H1 (cell line): ENCODE measurements at regions not wholly inside any gene's neighbourhood (a gene's known extent, or its start where the extent isn't known, plus 50 kb on each side); places are given as distances from the start of the nearest gene placed in this dataset.

Experiments used
- CTCF ChIA-PET: fragments of 300-600 bp; sonication (Branson Sonifier 250); formaldehyde crosslinking; loops from one replicate; lab custom pipeline; 2021; ENCODE audit not compliant: partially characterized antibody; lab: Charles Lee
- POLR2A ChIA-PET: fragments of 300-600 bp; sonication (Branson Sonifier 250); formaldehyde crosslinking; loops from one replicate; lab custom pipeline; 2021; ENCODE audit warnings: inconsistent platforms; ENCODE audit not compliant: partially characterized antibody; lab: Charles Lee
- DNase-seq, 2 experiments: peaks; one replicate each; pipeline versions ENCODE4 v3.0.0 to v3.0.0-alpha.2; 2010 to 2022; ENCODE audit warnings: low spot score in 2 of 2, low read depth in 1 of 2, mixed read lengths in 1 of 2
- FAIRE-seq: peaks from 2 replicates; lab custom pipeline; 2011; peaks lifted over from hg19 to GRCh38; lab: Jason Lieb, UNC
- H2AFZ ChIP-seq: 2 replicates; pipeline ENCODE4 v1.8.1; 2012; ENCODE audit warnings: low read length, inconsistent platforms
- H2AK5ac ChIP-seq: 2 replicates; pipeline ENCODE4 v1.6.1; 2013; ENCODE audit warnings: low read depth, low read length
- H2BK120ac ChIP-seq: replicated peaks from 2 replicates; pipeline ENCODE3; 2013; ENCODE audit warnings: low read depth, low read length, inconsistent platforms
- H2BK12ac ChIP-seq: 2 replicates; pipeline ENCODE4 v1.6.1; 2013; ENCODE audit warnings: low read depth, low read length
- H2BK15ac ChIP-seq: 2 replicates; pipeline ENCODE4 v1.6.1; 2013; ENCODE audit warnings: low read length
- H2BK20ac ChIP-seq: 2 replicates; pipeline ENCODE4 v1.6.1; 2013; ENCODE audit warnings: low read length
- H2BK5ac ChIP-seq: 2 replicates; pipeline ENCODE4 v1.6.1; 2013; ENCODE audit warnings: low read depth, low read length
- H3K14ac ChIP-seq: 2 replicates; pipeline ENCODE4 v1.6.1; 2013; ENCODE audit warnings: inconsistent platforms; ENCODE audit not compliant: insufficient read length
- H3K18ac ChIP-seq: 2 replicates; pipeline ENCODE4 v1.6.1; 2013; ENCODE audit warnings: low read length; ENCODE audit errors: extremely low read depth
- H3K23ac ChIP-seq: 2 replicates; pipeline ENCODE4 v1.6.1; 2013; ENCODE audit warnings: inconsistent platforms; ENCODE audit not compliant: insufficient read length
- H3K23me2 ChIP-seq: 2 replicates; pipeline ENCODE4 v1.6.1; 2013; ENCODE audit warnings: low read depth, low read length
- H3K27ac ChIP-seq: 2 replicates; pipeline ENCODE4 v1.6.1; 2011; ENCODE audit warnings: low read depth, low read length, inconsistent platforms
- H3K27me3 ChIP-seq, 4 experiments: replicated peaks in 1 of 4; 1 replicate in 1 of 4; 2 replicates in 3 of 4; pipeline versions ENCODE4 v1.6.1 to v1.8.1; 2011 to 2013; ENCODE audit warnings: low read length in 3 of 4, mild to moderate bottlenecking in 3 of 4, inconsistent platforms in 2 of 4, mixed read lengths in 2 of 4, moderate library complexity in 1 of 4; ENCODE audit not compliant: control insufficient read depth in 3 of 4, insufficient read depth in 3 of 4; ENCODE audit errors: extremely low read depth in 1 of 4
- H3K36me3 ChIP-seq, 4 experiments: 2 replicates each; pipeline versions ENCODE4 v1.6.1 to v1.8.1; 2011 to 2013; ENCODE audit warnings: mild to moderate bottlenecking in 4 of 4, low read length in 3 of 4, moderate library complexity in 2 of 4, control low read depth in 1 of 4, inconsistent platforms in 1 of 4; ENCODE audit not compliant: insufficient read depth in 4 of 4, control insufficient read depth in 2 of 4
- H3K4ac ChIP-seq: replicated peaks from 2 replicates; pipeline ENCODE3; 2013; ENCODE audit warnings: low read length, low read depth, mixed read lengths, inconsistent platforms; ENCODE audit not compliant: insufficient read length
- H3K4me1 ChIP-seq, 4 experiments: replicated peaks in 1 of 4; 1 replicate in 1 of 4; 2 replicates in 3 of 4; pipeline versions ENCODE4 v1.6.1 to v1.8.1; 2011 to 2013; ENCODE audit warnings: low read length in 3 of 4, inconsistent platforms in 2 of 4, mixed read lengths in 1 of 4; ENCODE audit not compliant: insufficient read depth in 4 of 4, control insufficient read depth in 3 of 4
- H3K4me2 ChIP-seq, 2 experiments: 2 replicates each; pipeline versions ENCODE4 v1.6.1 to v1.8.1; 2011 to 2013; ENCODE audit warnings: low read depth in 2 of 2, low read length in 2 of 2, control low read depth in 1 of 2, inconsistent platforms in 1 of 2, mild to moderate bottlenecking in 1 of 2; ENCODE audit not compliant: insufficient read depth in 1 of 2
- H3K4me3 ChIP-seq, 4 experiments: fragments of 200-600, 300-600 bp in 1 of 4; sonication (generic), shearing (Covaris generic), sonication (Bioruptor Twin) in 1 of 4; 2 replicates each; pipeline versions ENCODE4 v1.5.1 to v1.8.1; 2011 to 2016; ENCODE audit warnings: low read length in 4 of 4, low read depth in 3 of 4, control low read depth in 2 of 4, inconsistent platforms in 2 of 4, mild to moderate bottlenecking in 2 of 4, mixed read lengths in 1 of 4, moderate library complexity in 1 of 4; ENCODE audit not compliant: insufficient read depth in 2 of 4; ENCODE audit errors: extremely low read depth in 1 of 4
- H3K56ac ChIP-seq: replicated peaks from 2 replicates; pipeline ENCODE3; 2013; ENCODE audit warnings: low read depth, mild to moderate bottlenecking, mixed read lengths, low read length, inconsistent platforms; ENCODE audit not compliant: insufficient read length
- H3K79me1 ChIP-seq: 2 replicates; pipeline ENCODE4 v1.6.1; 2013; ENCODE audit warnings: low read depth, low read length, control low read depth
- H3K79me2 ChIP-seq, 2 experiments: 2 replicates each; pipeline versions ENCODE4 v1.6.1 to v1.8.1; 2012 to 2013; ENCODE audit warnings: low read length in 2 of 2, mild to moderate bottlenecking in 2 of 2, inconsistent platforms in 1 of 2; ENCODE audit not compliant: insufficient read depth in 2 of 2, control insufficient read depth in 1 of 2
- H3K9ac ChIP-seq, 4 experiments: replicated peaks in 1 of 4; 1 replicate in 1 of 4; 2 replicates in 3 of 4; pipeline versions ENCODE4 v1.6.1 to v1.8.1; 2011 to 2013; ENCODE audit warnings: low read depth in 3 of 4, low read length in 3 of 4, control low read depth in 2 of 4, mild to moderate bottlenecking in 2 of 4, moderate library complexity in 2 of 4, inconsistent platforms in 1 of 4; ENCODE audit errors: extremely low read depth in 1 of 4
- H3K9me3 ChIP-seq, 2 experiments: 2 replicates each; pipeline versions ENCODE4 v1.6.1 to v1.8.1; 2012 to 2013; ENCODE audit warnings: mild to moderate bottlenecking in 2 of 2, moderate library complexity in 2 of 2, control low read depth in 1 of 2, inconsistent platforms in 1 of 2, low read depth in 1 of 2, low read length in 1 of 2, mixed read lengths in 1 of 2; ENCODE audit not compliant: insufficient read depth in 2 of 2
- H4K20me1 ChIP-seq, 2 experiments: replicated peaks in 1 of 2; 2 replicates each; pipeline versions ENCODE3 to v1.8.1; 2011 to 2013; ENCODE audit warnings: inconsistent platforms in 2 of 2, low read length in 2 of 2, mild to moderate bottlenecking in 1 of 2; ENCODE audit not compliant: insufficient read depth in 2 of 2, control insufficient read depth in 1 of 2
- H4K5ac ChIP-seq: 2 replicates; pipeline ENCODE4 v1.6.1; 2013; ENCODE audit warnings: low read length, low read depth, mixed read lengths, inconsistent platforms; ENCODE audit not compliant: insufficient read length
- H4K8ac ChIP-seq: 2 replicates; pipeline ENCODE4 v1.8.0; 2013; ENCODE audit warnings: mild to moderate bottlenecking, moderate library complexity, low read length, inconsistent platforms; ENCODE audit not compliant: insufficient read depth; ENCODE audit errors: extremely low read depth
- H4K91ac ChIP-seq: replicated peaks from 2 replicates; pipeline ENCODE3; 2013; ENCODE audit warnings: low read length, mixed read lengths, inconsistent platforms; ENCODE audit not compliant: insufficient read length
- BACH1 ChIP-seq: IDR thresholded peaks from 2 replicates; pipeline ENCODE4 v1.6.1; 2012; ENCODE audit warnings: low read length, improper control_type of control experiment
- BRCA1 ChIP-seq: IDR thresholded peaks from 2 replicates; pipeline ENCODE4 v1.6.1; 2012; ENCODE audit warnings: low read depth, low read length, improper control_type of control experiment
- CBX8 ChIP-seq: fragments of 300-800, 300-1000 bp; sonication (generic); IDR thresholded peaks from 2 replicates; pipeline ENCODE4 v1.7.1; 2016; ENCODE audit warnings: low read depth, low read length, borderline replicate concordance
- CHD1 ChIP-seq: IDR thresholded peaks from 2 replicates; pipeline ENCODE4 v1.6.1; 2012; ENCODE audit warnings: low read depth, low read length, improper control_type of control experiment
- CHD2 ChIP-seq: IDR thresholded peaks from 2 replicates; pipeline ENCODE4 v1.6.1; 2012; ENCODE audit warnings: low read length, improper control_type of control experiment
- CTBP2 ChIP-seq: IDR thresholded peaks from 2 replicates; pipeline ENCODE4 v1.7.0; 2011; ENCODE audit warnings: borderline replicate concordance, mild to moderate bottlenecking, moderate library complexity, mixed read lengths, low read length; ENCODE audit not compliant: insufficient read depth, insufficient read length
- NANOG ChIP-seq: IDR thresholded peaks from 2 replicates; pipeline ENCODE4 v1.6.1; 2011; ENCODE audit warnings: low read length, low read depth, mild to moderate bottlenecking, inconsistent platforms; ENCODE audit not compliant: insufficient read depth, poor library complexity, severe bottlenecking
- NRF1 ChIP-seq: IDR thresholded peaks from 2 replicates; pipeline ENCODE4 v1.6.1; 2011; ENCODE audit warnings: mild to moderate bottlenecking, low read depth, low read length, improper control_type of control experiment
- POLR2AphosphoS5 ChIP-seq: IDR thresholded peaks from 2 replicates; pipeline ENCODE4 v1.6.1; 2011; ENCODE audit warnings: low read depth, low read length
- RFX5 ChIP-seq: IDR thresholded peaks from 2 replicates; pipeline ENCODE4 v1.6.1; 2011; ENCODE audit warnings: low read depth, low read length, improper control_type of control experiment, borderline replicate concordance
- SIX5 ChIP-seq: IDR thresholded peaks from 2 replicates; pipeline ENCODE4 v1.6.1; 2011; ENCODE audit warnings: mild to moderate bottlenecking, low read depth, low read length
- SP2 ChIP-seq: IDR thresholded peaks from 2 replicates; pipeline ENCODE4 v1.6.1; 2012; ENCODE audit warnings: mild to moderate bottlenecking, low read length, inconsistent platforms
- SUZ12 ChIP-seq: fragments of 200-600 bp; sonication (generic); IDR thresholded peaks from 2 replicates; pipeline ENCODE4 v1.6.1; 2012; ENCODE audit warnings: mild to moderate bottlenecking, inconsistent platforms, low read length, moderate library complexity, mixed read lengths
- TBP ChIP-seq: IDR thresholded peaks from 2 replicates; pipeline ENCODE4 v1.6.1; 2011; ENCODE audit warnings: low read depth, low read length, improper control_type of control experiment
- TCF12 ChIP-seq: IDR thresholded peaks from 2 replicates; pipeline ENCODE4 v1.6.1; 2011; ENCODE audit warnings: low read depth, mild to moderate bottlenecking, low read length
- USF2 ChIP-seq: IDR thresholded peaks from 2 replicates; pipeline ENCODE4 v1.6.1; 2011; ENCODE audit warnings: low read length, improper control_type of control experiment
- WGBS, 2 experiments: shearing (Covaris generic) in 1 of 2; methylation state at CpG; one replicate each; pipeline versions ENCODE4 v1.1.6 to v1.1.7; 2013 to 2015; ENCODE audit warnings: low lambda C conversion rate in 2 of 2, mixed read lengths in 2 of 2, inconsistent platforms in 1 of 2, low coverage in 1 of 2, missing lambda C conversion rate in 1 of 2; ENCODE audit not compliant: insufficient replicate concordance in 2 of 2, insufficient coverage in 1 of 2, insufficient read length in 1 of 2; ENCODE audit errors: extremely low coverage in 1 of 2, missing lambda C conversion rate in 1 of 2; 5-methylcytosine and 5-hydroxymethylcytosine counted together

- Histone ChIP-seq H3K18ac (no peak overlapping the region), H4K91ac (no peak overlapping the region), H3K4me3 (no peak overlapping the region), H3K9me3 (peaks cover 0 to 3% of the 10 kb centered on the region in 2 experiments; a peak in 1 of 4 replicates), H3K27me3 (no peaks in the 10 kb centered on the region), H3K27ac (no peak overlapping the region), H2BK120ac (no peak overlapping the region), H3K4me1 (no peaks in the 10 kb centered on the region; a peak in 2 of 7 replicates), H3K4ac (no peak overlapping the region), H3K9ac (no peak overlapping the region), H3K79me1 (no peaks in the 10 kb centered on the region), H2AK5ac (no peak overlapping the region), H3K4me2 (no peak overlapping the region), H3K79me2 (no peaks in the 10 kb centered on the region), H4K8ac (no peak overlapping the region), H3K56ac (no peak overlapping the region), H2AFZ (no peak overlapping the region), H4K20me1 (no peaks in the 10 kb centered on the region), H3K14ac (no peak overlapping the region), H4K5ac (no peak overlapping the region), H2BK12ac (no peak overlapping the region), H3K23ac (no peak overlapping the region), H2BK15ac (no peak overlapping the region), H3K36me3 (no peaks in the 10 kb centered on the region), H2BK20ac (no peak overlapping the region), H3K23me2 (no peaks in the 10 kb centered on the region), H2BK5ac (no peak overlapping the region)
- FAIRE-seq (no peak), DNase-seq (no peak)
- POLR2A ChIA-PET = no interaction called here
- 92% methylated on average over 9 of the region's 9 CpGs; no CpG with 5 or more reads in 1 of the 2 experiments for WGBS, 2 experiments
- CTCF ChIA-PET = no interaction called here
- TF ChIP-seq CBX8 (no peak), CHD2 (no peak), POLR2AphosphoS5 (no peak), BRCA1 (no peak), CHD1 (no peak), RFX5 (no peak), NANOG (no peak), BACH1 (no peak), TBP (no peak), SP2 (no peak), SUZ12 (no peak), TCF12 (no peak), NRF1 (no peak), SIX5 (no peak), USF2 (no peak), CTBP2 (no peak)
Observed at GRCh38 chr13:40330950-40331349, 335.5 kb downstream of the FOXO1 start.
